ENCODE measurements at regions not wholly inside any gene's neighbourhood (a gene's known extent, or its start where the extent isn't known, plus 50 kb on each side); places are given as distances from the start of the nearest gene placed in this dataset.

GRCh38 chr6:30832864-30833263 lies 51.5 kb upstream of the DDR1 start:
- H3K4me3 ChIP-seq = no peak overlapping the region
- H3K27me3 ChIP-seq = no peaks in the 10 kb centered on the region
- peaks cover 5% of the 10 kb centered on the region for H3K4me1 ChIP-seq (ENCODE audit: low read depth)
- H3K9me3 ChIP-seq (ENCODE audit: low read depth) = no peaks in the 10 kb centered on the region
- no peak for DNase-seq (ENCODE audit: low read depth in 1 of 2, low spot score in 1 of 2)
- no peak for TF ChIP-seq CTCF (IDR thresholded peaks at IDR 0.05; ENCODE audit: low read depth, low read length)
- no peaks in the 10 kb centered on the region for H3K36me3 ChIP-seq
- H3K27ac ChIP-seq = no peak overlapping the region

- no peaks in the 10 kb centered on the region for H3K9me3 ChIP-seq (ENCODE audit: low read depth)
- DNase-seq (ENCODE audit: low read depth in 1 of 2, low spot score in 1 of 2) = no peak
- TF ChIP-seq CTCF (IDR thresholded peaks at IDR 0.05; ENCODE audit: low read depth, low read length) = no peak
- no peak overlapping the region for H3K27ac ChIP-seq
- H3K36me3 ChIP-seq = no peaks in the 10 kb centered on the region
- H3K27me3 ChIP-seq = no peaks in the 10 kb centered on the region
- no peak overlapping the region for H3K4me3 ChIP-seq
- H3K4me1 ChIP-seq (ENCODE audit: low read depth) = peaks cover 5% of the 10 kb centered on the region
These were observed 53.9 kb upstream of the DDR1 start for GRCh38 chr6:30830438-30830837.

GRCh38 chr6:30829639-30830255 lies 54.6 kb upstream of the DDR1 start:
- Histone ChIP-seq H3K27me3 (no peaks in the 10 kb centered on the region), H3K9me3 (ENCODE audit: low read depth) (no peaks in the 10 kb centered on the region), H3K4me3 (no peak overlapping the region), H3K27ac (no peak overlapping the region), H3K36me3 (no peaks in the 10 kb centered on the region), H3K4me1 (ENCODE audit: low read depth) (peaks cover 5% of the 10 kb centered on the region)
- DNase-seq (ENCODE audit: low read depth in 1 of 2, low spot score in 1 of 2) = no peak
- no peak for TF ChIP-seq CTCF (IDR thresholded peaks at IDR 0.05; ENCODE audit: low read depth, low read length)

- Histone ChIP-seq H3K27me3 (no peaks in the 10 kb centered on the region), H3K4me3 (no peak overlapping the region), H3K36me3 (no peaks in the 10 kb centered on the region), H3K4me1 (ENCODE audit: low read depth) (peaks cover 5% of the 10 kb centered on the region), H3K9me3 (ENCODE audit: low read depth) (no peaks in the 10 kb centered on the region), H3K27ac (no peak overlapping the region)
- no peak for DNase-seq (ENCODE audit: low read depth in 1 of 2, low spot score in 1 of 2)
- TF ChIP-seq CTCF (IDR thresholded peaks at IDR 0.05; ENCODE audit: low read depth, low read length) = no peak
These were observed 55.3 kb upstream of the DDR1 start for GRCh38 chr6:30829033-30829432.

GRCh38 chr6:30828027-30828962 lies 56.0 kb upstream of the DDR1 start:
- H3K36me3 ChIP-seq = no peaks in the 10 kb centered on the region
- H3K4me1 ChIP-seq (ENCODE audit: low read depth) = peaks cover 5% of the 10 kb centered on the region
- TF ChIP-seq CTCF (IDR thresholded peaks at IDR 0.05; ENCODE audit: low read depth, low read length) = peak; percentile 96
- no peaks in the 10 kb centered on the region for H3K9me3 ChIP-seq (ENCODE audit: low read depth)
- DNase-seq (ENCODE audit: low read depth in 1 of 2, low spot score in 1 of 2) = peak; percentile 87 to 94
- no peak overlapping the region for H3K27ac ChIP-seq
- no peaks in the 10 kb centered on the region for H3K27me3 ChIP-seq
- no peak overlapping the region for H3K4me3 ChIP-seq

All from cardiac muscle cell (in vitro differentiated cells and primary cell).